ENCODE measurements at regions not wholly inside any gene's neighbourhood (a gene's known extent, or its start where the extent isn't known, plus 50 kb on each side); places are given as distances from the start of the nearest gene placed in this dataset.

DNA sequence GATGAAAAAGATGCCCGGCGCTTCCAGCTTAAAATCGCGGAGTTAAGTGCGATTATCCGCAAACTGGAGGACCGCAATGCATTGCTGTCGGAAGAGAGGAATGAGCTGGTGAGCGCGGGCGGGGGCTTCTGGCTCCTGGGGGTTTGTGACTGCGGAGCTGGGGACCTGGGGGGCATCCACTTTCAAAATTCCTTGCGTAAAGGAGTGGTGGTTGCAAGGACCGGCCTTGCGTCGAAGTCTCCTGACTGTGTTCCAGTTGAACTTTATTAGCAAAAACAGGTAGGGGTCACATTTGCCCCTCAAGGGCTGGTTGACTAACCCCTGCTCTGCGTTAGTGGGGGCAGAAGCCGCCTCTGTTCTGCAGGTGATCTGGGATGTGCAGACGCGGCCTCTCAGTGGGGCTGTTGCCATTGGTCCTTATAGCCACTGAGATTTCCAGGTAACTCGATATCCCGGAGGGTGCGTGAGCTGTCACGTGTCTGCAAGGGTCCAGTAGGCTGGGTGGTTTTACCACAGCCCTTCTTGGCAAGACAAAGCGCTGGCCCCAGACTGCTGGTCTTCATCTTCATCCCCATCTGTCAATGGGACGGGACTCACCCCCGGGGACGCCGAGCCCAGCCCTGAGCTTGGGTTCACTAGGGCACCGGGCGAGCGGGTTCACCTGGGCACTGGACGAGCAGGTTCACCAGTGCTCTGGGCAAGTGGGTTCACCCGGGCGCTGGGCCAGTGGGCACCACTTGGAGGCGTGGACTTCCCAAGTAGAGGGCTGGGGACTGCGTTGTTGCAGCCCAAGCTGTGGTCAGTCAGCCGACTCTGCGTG, 51.5 kb upstream of the DPYSL4 start:
- no peak for DNase-seq

GRCh38 chr10:132136097-132136521, 50.6 kb upstream of the DPYSL4 start:
- DNase-seq = no peak

GRCh38 chr10:132136689-132137088, 50.1 kb upstream of the DPYSL4 start:
- DNase-seq = no peak

Data from eye (tissue), 1 donor.